Astrocyte (in vitro differentiated cells and primary cell): ENCODE measurements at regions not wholly inside any gene's neighbourhood (a gene's known extent, or its start where the extent isn't known, plus 50 kb on each side); places are given as distances from the start of the nearest gene placed in this dataset.
"Not testable (repeated sequence)": the region's sequence is repeated elsewhere in the genome, so short reads cannot be mapped to it uniquely, and the experiment has no call there.

Experiments used
- DNase-seq: peaks from one replicate; pipeline ENCODE4 v3.0.0-alpha.2; 2010; ENCODE audit warnings: low read depth
- FAIRE-seq: peaks from 2 replicates; lab custom pipeline; 2011; peaks lifted over from hg19 to GRCh38; lab: Jason Lieb, UNC
- H2AFZ ChIP-seq: 2 replicates; pipeline ENCODE4 v1.6.0; 2012; ENCODE audit warnings: low read depth, low read length, inconsistent platforms
- H3K27ac ChIP-seq: 2 replicates; pipeline ENCODE4 v1.5.1; 2011; ENCODE audit warnings: low read depth, low read length, inconsistent platforms
- H3K27me3 ChIP-seq: 2 replicates; pipeline ENCODE4 v1.6.0; 2011; ENCODE audit warnings: low read length, inconsistent platforms; ENCODE audit not compliant: insufficient read depth
- H3K36me3 ChIP-seq: 2 replicates; pipeline ENCODE4 v1.5.1; 2011; ENCODE audit warnings: low read length, inconsistent platforms; ENCODE audit not compliant: insufficient read depth
- H3K4me1 ChIP-seq: 2 replicates; pipeline ENCODE4 v1.5.1; 2011; ENCODE audit warnings: low read length, inconsistent platforms; ENCODE audit not compliant: insufficient read depth
- H3K4me2 ChIP-seq: 2 replicates; pipeline ENCODE4 v1.6.0; 2012; ENCODE audit warnings: low read length, inconsistent platforms
- H3K4me3 ChIP-seq: 2 replicates; pipeline ENCODE4 v1.5.1; 2011; ENCODE audit warnings: low read depth, mild to moderate bottlenecking, low read length, inconsistent platforms; ENCODE audit not compliant: insufficient read depth
- H3K79me2 ChIP-seq: 2 replicates; pipeline ENCODE4 v1.6.0; 2012; ENCODE audit warnings: mild to moderate bottlenecking, low read length, inconsistent platforms; ENCODE audit not compliant: insufficient read depth
- H3K9ac ChIP-seq: 2 replicates; pipeline ENCODE4 v1.6.0; 2012; ENCODE audit warnings: mild to moderate bottlenecking, low read length, inconsistent platforms
- H3K9me3 ChIP-seq: 2 replicates; pipeline ENCODE4 v1.5.1; 2012; ENCODE audit warnings: low read depth, mild to moderate bottlenecking, low read length, inconsistent platforms; ENCODE audit not compliant: insufficient read depth
- H4K20me1 ChIP-seq: 2 replicates; pipeline ENCODE4 v1.6.0; 2012; ENCODE audit warnings: low read length, inconsistent platforms; ENCODE audit not compliant: insufficient read depth
- H3K27ac Mint-ChIP-seq: one replicate; pipeline ENCODE4 v1.8.0; 2021; ENCODE audit warnings: mild to moderate bottlenecking, mixed read lengths; ENCODE audit not compliant: unreplicated experiment
- H3K27me3 Mint-ChIP-seq: one replicate; pipeline ENCODE4 v1.8.0; 2021; ENCODE audit warnings: low read depth, mixed read lengths; ENCODE audit not compliant: unreplicated experiment
- H3K36me3 Mint-ChIP-seq: one replicate; pipeline ENCODE4 v1.8.0; 2021; ENCODE audit warnings: low read depth, mixed read lengths; ENCODE audit not compliant: unreplicated experiment
- H3K4me1 Mint-ChIP-seq: one replicate; pipeline ENCODE4 v1.8.0; 2021; ENCODE audit warnings: low read depth, mixed read lengths; ENCODE audit not compliant: unreplicated experiment
- H3K4me3 Mint-ChIP-seq: one replicate; pipeline ENCODE4 v1.8.0; 2021; ENCODE audit warnings: mild to moderate bottlenecking, moderate library complexity, mixed read lengths; ENCODE audit not compliant: unreplicated experiment
- H3K9me3 Mint-ChIP-seq: one replicate; pipeline ENCODE4 v1.8.0; 2021; ENCODE audit warnings: mild to moderate bottlenecking, mixed read lengths; ENCODE audit not compliant: unreplicated experiment
- CTCF ChIP-seq: IDR thresholded peaks from 2 replicates; pipeline ENCODE4 v1.5.1; 2011; ENCODE audit warnings: low read depth, mild to moderate bottlenecking, inconsistent platforms, low read length, moderate library complexity; ENCODE audit not compliant: insufficient read depth
- EZH2 ChIP-seq: IDR thresholded peaks from 2 replicates; pipeline ENCODE4 v1.6.1; 2012; ENCODE audit warnings: mild to moderate bottlenecking, low read length, inconsistent platforms; ENCODE audit not compliant: insufficient read depth

DNA sequence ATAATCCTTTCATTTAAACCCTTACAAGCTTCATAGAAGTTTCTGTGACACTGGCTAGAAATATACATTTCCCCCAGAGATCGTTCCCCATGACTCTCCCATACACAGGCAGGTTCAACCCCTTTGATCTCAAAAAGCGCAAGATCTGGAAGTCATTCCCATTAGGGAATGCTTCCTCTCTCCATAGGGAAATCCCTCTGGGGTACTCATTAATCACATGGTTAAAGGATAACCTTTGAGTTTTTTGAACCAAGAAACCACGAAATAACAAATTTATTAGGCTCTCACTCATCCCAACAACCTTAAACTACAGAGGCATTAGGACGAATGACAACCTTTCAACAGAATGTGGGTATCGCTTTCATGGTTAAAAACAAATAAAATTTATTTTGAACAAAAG lies 211.9 kb upstream of the PRICKLE2 start:
- no peaks in the 10 kb centered on the region for H3K36me3 ChIP-seq
- DNase-seq: no peak
- no peak overlapping the region for H3K4me2 ChIP-seq
- H3K9me3 ChIP-seq: no peaks in the 10 kb centered on the region
- Mint-ChIP-seq H3K4me3 (no peak overlapping the region), H3K36me3 (peaks cover 8% of the 10 kb centered on the region), H3K4me1 (peaks cover 14% of the 10 kb centered on the region), H3K27ac (no peak overlapping the region), H3K9me3 (peaks cover 14% of the 10 kb centered on the region), H3K27me3 (no peaks in the 10 kb centered on the region)
- H3K27me3 ChIP-seq: peaks cover 8% of the 10 kb centered on the region
- H3K27ac ChIP-seq: no peak overlapping the region
- H3K4me1 ChIP-seq: peaks cover 10% of the 10 kb centered on the region
- no peaks in the 10 kb centered on the region for H4K20me1 ChIP-seq
- FAIRE-seq: no peak
- TF ChIP-seq CTCF (no peak), EZH2 (no peak)
- H3K79me2 ChIP-seq: no peaks in the 10 kb centered on the region
- H3K9ac ChIP-seq: no peak overlapping the region
- H3K4me3 ChIP-seq: no peak overlapping the region
- no peak overlapping the region for H2AFZ ChIP-seq

DNA sequence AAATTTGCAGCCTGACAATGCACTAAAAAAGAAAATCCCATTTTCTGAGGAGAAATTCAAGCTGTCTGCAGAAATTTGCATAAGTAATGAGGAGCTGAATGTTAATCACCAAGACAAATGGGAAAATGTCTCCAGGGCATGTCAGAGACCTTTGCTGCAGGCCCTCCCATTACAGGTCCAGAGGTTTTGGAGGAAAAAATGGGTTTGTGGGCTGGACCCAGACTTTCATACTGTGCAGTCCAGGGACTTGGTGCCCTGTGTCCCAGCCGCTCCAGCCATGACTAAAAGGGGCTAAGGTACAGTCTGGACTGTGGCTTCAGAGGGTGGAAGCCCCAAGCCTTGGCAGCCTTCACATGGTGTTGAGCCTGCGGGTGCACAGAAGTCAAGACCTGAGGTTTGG lies 209.8 kb upstream of the PRICKLE2 start:
- not testable (repeated sequence) for H2AFZ ChIP-seq, DNase-seq, H3K36me3 ChIP-seq, H3K9me3 ChIP-seq, H3K4me3 Mint-ChIP-seq, H3K27me3 Mint-ChIP-seq, H3K79me2 ChIP-seq, H3K27ac Mint-ChIP-seq, H3K4me3 ChIP-seq, H3K4me1 Mint-ChIP-seq, H3K4me2 ChIP-seq, H3K4me1 ChIP-seq, H3K36me3 Mint-ChIP-seq, H3K27ac ChIP-seq, H3K9ac ChIP-seq, H4K20me1 ChIP-seq, H3K27me3 ChIP-seq, FAIRE-seq
- peaks cover 16% of the 10 kb centered on the region for H3K9me3 Mint-ChIP-seq

GRCh38 chr3:64432870-64433269 lies 207.6 kb upstream of the PRICKLE2 start:
- no peak overlapping the region for H3K4me3 ChIP-seq
- no peaks in the 10 kb centered on the region for H3K36me3 ChIP-seq
- no peak overlapping the region for H3K4me2 ChIP-seq
- Mint-ChIP-seq H3K4me1 (peaks cover 3% of the 10 kb centered on the region), H3K27me3 (no peaks in the 10 kb centered on the region), H3K27ac (no peak overlapping the region), H3K4me3 (no peak overlapping the region), H3K36me3 (peaks cover 9% of the 10 kb centered on the region), H3K9me3 (peaks cover 16% of the 10 kb centered on the region)
- DNase-seq: no peak
- no peak for TF ChIP-seq EZH2
- TF ChIP-seq CTCF: no peak
- no peaks in the 10 kb centered on the region for H3K27me3 ChIP-seq
- no peaks in the 10 kb centered on the region for H3K79me2 ChIP-seq
- H4K20me1 ChIP-seq: no peaks in the 10 kb centered on the region
- no peak for FAIRE-seq
- H3K27ac ChIP-seq: no peak overlapping the region
- H2AFZ ChIP-seq: no peak overlapping the region
- no peaks in the 10 kb centered on the region for H3K4me1 ChIP-seq
- H3K9me3 ChIP-seq: no peaks in the 10 kb centered on the region
- H3K9ac ChIP-seq: no peak overlapping the region
